Brain microvascular endothelial cell (primary cell): ENCODE measurements at regions not wholly inside any gene's neighbourhood (a gene's known extent, or its start where the extent isn't known, plus 50 kb on each side); places are given as distances from the start of the nearest gene placed in this dataset.

Experiments used
- DNase-seq: peaks from one replicate; pipeline ENCODE4 v3.0.0-alpha.2; 2020
- H3K27ac ChIP-seq: fragments of 250-450 bp; sonication (Bioruptor Pico); 2 replicates; pipeline ENCODE4 v1.5.1; 2020; ENCODE audit warnings: mild to moderate bottlenecking, moderate library complexity
- H3K27me3 ChIP-seq: fragments of 250-450 bp; sonication (Bioruptor Pico); replicated peaks from 2 replicates; pipeline ENCODE4 v1.5.1; 2020; ENCODE audit warnings: mild to moderate bottlenecking
- H3K36me3 ChIP-seq: fragments of 250-450 bp; sonication (Bioruptor Pico); replicated peaks from 2 replicates; pipeline ENCODE4 v1.5.1; 2020; ENCODE audit warnings: mild to moderate bottlenecking
- H3K4me3 ChIP-seq: 2 replicates; pipeline ENCODE4 v1.5.1; 2011; ENCODE audit warnings: low read depth, mild to moderate bottlenecking, control low read depth, low read length, moderate library complexity
- in situ Hi-C: cut with HindIII; loops from 2 replicates; pipeline ENCODE4 v1.10.0; 2017; ENCODE audit warnings: low sequenced_read_pairs, low pct_ligation_motif_present
- TF ChIP-seq, protein P1 (sequence below): IDR thresholded peaks from 2 replicates; pipeline ENCODE4 v1.5.1; 2011; ENCODE audit warnings: low read depth, mild to moderate bottlenecking, moderate library complexity, low read length, control low read depth, inconsistent platforms; ENCODE audit errors: missing control alignments

DNA sequence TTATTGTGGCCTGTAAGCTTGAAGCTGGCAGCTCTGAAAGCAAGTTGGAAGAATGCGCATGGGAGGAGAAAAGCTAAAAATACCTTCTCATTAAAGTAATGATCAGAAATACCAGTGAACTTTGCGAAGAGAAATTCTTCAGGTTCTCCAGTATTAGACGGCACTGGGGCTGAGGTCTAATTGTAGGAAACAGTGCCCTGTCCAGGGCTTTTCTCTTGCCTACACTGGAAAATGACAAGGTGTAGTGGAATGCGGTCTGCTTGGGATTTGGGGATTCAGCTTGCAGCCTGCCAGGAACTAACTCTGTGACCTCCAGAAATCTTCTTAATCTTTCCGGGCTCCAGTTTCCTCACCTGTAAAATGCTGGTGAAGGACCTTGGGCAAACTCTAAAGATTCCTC, 53.3 kb upstream of the KCNJ16 start:
- DNase-seq = no peak
- H3K27ac ChIP-seq = no peak overlapping the region
- H3K36me3 ChIP-seq = no peaks in the 10 kb centered on the region
- in situ Hi-C loops = no loop called here
- no peak overlapping the region for H3K4me3 ChIP-seq
- TF ChIP-seq, protein P1, sequence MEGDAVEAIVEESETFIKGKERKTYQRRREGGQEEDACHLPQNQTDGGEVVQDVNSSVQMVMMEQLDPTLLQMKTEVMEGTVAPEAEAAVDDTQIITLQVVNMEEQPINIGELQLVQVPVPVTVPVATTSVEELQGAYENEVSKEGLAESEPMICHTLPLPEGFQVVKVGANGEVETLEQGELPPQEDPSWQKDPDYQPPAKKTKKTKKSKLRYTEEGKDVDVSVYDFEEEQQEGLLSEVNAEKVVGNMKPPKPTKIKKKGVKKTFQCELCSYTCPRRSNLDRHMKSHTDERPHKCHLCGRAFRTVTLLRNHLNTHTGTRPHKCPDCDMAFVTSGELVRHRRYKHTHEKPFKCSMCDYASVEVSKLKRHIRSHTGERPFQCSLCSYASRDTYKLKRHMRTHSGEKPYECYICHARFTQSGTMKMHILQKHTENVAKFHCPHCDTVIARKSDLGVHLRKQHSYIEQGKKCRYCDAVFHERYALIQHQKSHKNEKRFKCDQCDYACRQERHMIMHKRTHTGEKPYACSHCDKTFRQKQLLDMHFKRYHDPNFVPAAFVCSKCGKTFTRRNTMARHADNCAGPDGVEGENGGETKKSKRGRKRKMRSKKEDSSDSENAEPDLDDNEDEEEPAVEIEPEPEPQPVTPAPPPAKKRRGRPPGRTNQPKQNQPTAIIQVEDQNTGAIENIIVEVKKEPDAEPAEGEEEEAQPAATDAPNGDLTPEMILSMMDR = no peak
- H3K27me3 ChIP-seq = no peaks in the 10 kb centered on the region

DNA sequence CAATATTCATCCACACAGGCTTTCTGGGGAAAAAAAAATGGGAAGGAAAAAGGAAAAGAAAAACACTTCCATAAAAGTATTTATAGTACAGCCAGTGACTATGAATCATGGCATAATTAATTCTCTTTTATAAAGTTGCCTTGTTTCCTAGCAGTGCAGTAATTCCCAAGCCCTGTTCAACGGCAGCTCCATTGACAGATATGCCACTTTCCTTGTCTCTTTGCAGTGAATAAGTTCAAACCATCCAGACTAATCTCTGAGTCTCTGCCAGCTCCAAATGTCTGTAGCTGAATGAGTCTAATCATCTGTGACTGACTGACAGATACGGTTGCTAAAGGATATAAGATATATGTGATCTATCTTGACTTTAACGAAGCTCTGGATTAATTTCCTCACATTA, 52.9 kb upstream of the KCNJ16 start:
- Histone ChIP-seq H3K27ac (no peak overlapping the region), H3K4me3 (no peak overlapping the region), H3K36me3 (no peaks in the 10 kb centered on the region), H3K27me3 (no peaks in the 10 kb centered on the region)
- TF ChIP-seq, protein P1 = no peak
- in situ Hi-C loops = no loop called here
- DNase-seq = no peak

DNA sequence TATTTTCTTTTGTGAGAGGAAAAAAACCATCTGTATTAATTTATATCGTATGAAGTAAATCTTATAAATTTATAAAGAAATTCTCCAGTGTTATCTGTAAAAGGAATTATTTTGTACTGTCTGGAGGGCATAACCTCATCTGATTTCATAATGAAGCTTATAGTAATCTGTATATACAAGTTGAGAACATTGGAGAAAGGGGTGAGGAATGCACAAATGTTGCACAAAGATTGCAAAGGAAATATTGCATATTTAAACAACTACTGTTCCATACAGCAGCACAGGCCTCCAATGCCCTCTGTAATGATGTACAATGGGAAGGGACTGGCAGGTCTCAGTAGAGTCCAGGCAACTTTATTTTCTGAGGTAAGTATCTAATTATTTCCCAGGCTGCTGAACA, 50.8 kb upstream of the KCNJ16 start:
- TF ChIP-seq, protein P1 = no peak
- in situ Hi-C loops = no loop called here

More for the DNA sequence above, 50.8 kb upstream of the KCNJ16 start:
- Histone ChIP-seq H3K27ac (no peak overlapping the region), H3K27me3 (no peaks in the 10 kb centered on the region), H3K36me3 (no peaks in the 10 kb centered on the region), H3K4me3 (no peak overlapping the region)
- no peak for DNase-seq
